K562 (cell line): ENCODE measurements at regions not wholly inside any gene's neighbourhood (a gene's known extent, or its start where the extent isn't known, plus 50 kb on each side); places are given as distances from the start of the nearest gene placed in this dataset.

Experiments
- ATAC-seq: fragments of 200-7000 bp; cut with Tn5 transposase; 3 replicates; pipeline ENCODE4 v1.9.1; 2020; ENCODE audit warnings: moderate library complexity
- BruUV-seq: library from RNA; stranded (reverse); fragments of 400-500 nt; replicated peaks from 2 replicates; lab custom pipeline; 2021; lab: Mats Ljungman, UMichigan
- CTCF ChIA-PET: fragments of 300-600 bp; formaldehyde crosslinking; extraction: SDS; loops from one replicate; lab custom pipeline; 2021; ENCODE audit warnings: low intra/inter-chr PET ratio; lab: Yijun Ruan, JAX
- POLR2A ChIA-PET: fragments of 300-600, 350-650 bp; sonication (Branson Sonifier 250); formaldehyde crosslinking; extraction: SDS; loops from one replicate; lab custom pipeline; 2021; ENCODE audit warnings: antibody characterized with exemption, inconsistent platforms; lab: Yijun Ruan, JAX
- DNase-seq, 4 experiments: peaks; one replicate each; pipeline versions ENCODE4 v3.0.0 to v3.0.0-alpha.2; 2011 to 2018; ENCODE audit warnings: low spot score in 3 of 4, mixed read lengths in 3 of 4; ENCODE audit errors: extremely low read depth in 1 of 4
- FAIRE-seq: peaks from 2 replicates; lab custom pipeline; 2011; peaks lifted over from hg19 to GRCh38; lab: Jason Lieb, UNC
- H2AFZ ChIP-seq: 2 replicates; pipeline ENCODE4 v1.6.0; 2011; ENCODE audit warnings: low read depth, low read length, control low read depth, inconsistent platforms
- H3K27ac ChIP-seq: fragments of 200-600 bp; 3 replicates; pipeline ENCODE4 v1.8.0; 2011; ENCODE audit warnings: low read depth, mild to moderate bottlenecking, control low read depth, inconsistent platforms, low read length, moderate library complexity, mixed read lengths; ENCODE audit errors: extremely low read depth
- H3K27me3 ChIP-seq, 2 experiments: fragments of 300-600 bp in 1 of 2; 2 replicates in 1 of 2; 3 replicates in 1 of 2; pipeline versions ENCODE4 v1.6.0 to v1.8.0; 2011; ENCODE audit warnings: inconsistent platforms in 2 of 2, low read length in 2 of 2, mild to moderate bottlenecking in 1 of 2, mixed read lengths in 1 of 2, moderate library complexity in 1 of 2; ENCODE audit not compliant: control insufficient read depth in 2 of 2, insufficient read depth in 2 of 2
- H3K36me3 ChIP-seq: fragments of 300-600 bp; 3 replicates; pipeline ENCODE4 v1.8.0; 2011; ENCODE audit warnings: mild to moderate bottlenecking, low read length, inconsistent platforms; ENCODE audit not compliant: control insufficient read depth, insufficient read depth
- H3K4me1 ChIP-seq, 2 experiments: fragments of 200-600 bp in 1 of 2; replicated peaks in 1 of 2; 2 replicates in 1 of 2; 3 replicates in 1 of 2; pipeline versions ENCODE4 v1.5.1 to v1.8.0; 2011; ENCODE audit warnings: inconsistent platforms in 2 of 2, low read length in 2 of 2, mild to moderate bottlenecking in 1 of 2, mixed read lengths in 1 of 2, moderate library complexity in 1 of 2; ENCODE audit not compliant: control insufficient read depth in 2 of 2, insufficient read depth in 2 of 2
- H3K4me2 ChIP-seq: 2 replicates; pipeline ENCODE4 v1.6.1; 2011; ENCODE audit warnings: low read length, control low read depth, inconsistent platforms, mixed read lengths; ENCODE audit not compliant: insufficient read depth
- H3K4me3 ChIP-seq: fragments of 200-600 bp; sonication (generic), shearing (Covaris generic); 2 replicates; pipeline ENCODE4 v1.5.1; 2016; ENCODE audit warnings: control low read depth, inconsistent platforms
- H3K79me2 ChIP-seq: fragments of 200-600 bp; 3 replicates; pipeline ENCODE4 v1.8.0; 2011; ENCODE audit warnings: low read length, inconsistent platforms; ENCODE audit not compliant: control insufficient read depth, insufficient read depth
- H3K9ac ChIP-seq, 2 experiments: 2 replicates each; pipeline versions ENCODE4 v1.6.0 to v1.6.1; 2011; ENCODE audit warnings: low read depth in 2 of 2, low read length in 2 of 2, control low read depth in 1 of 2, inconsistent platforms in 1 of 2, mild to moderate bottlenecking in 1 of 2, mixed read lengths in 1 of 2; ENCODE audit not compliant: insufficient read depth in 1 of 2
- H3K9me1 ChIP-seq: one replicate; pipeline ENCODE4 v1.6.0; 2011; ENCODE audit warnings: inconsistent platforms, mild to moderate bottlenecking, low read length, moderate library complexity; ENCODE audit not compliant: control insufficient read depth, insufficient read depth
- H3K9me3 ChIP-seq: replicated peaks from 2 replicates; pipeline ENCODE4 v1.5.1; 2011; ENCODE audit warnings: low read depth, low read length, inconsistent platforms; ENCODE audit not compliant: control insufficient read depth, insufficient read depth
- H4K20me1 ChIP-seq: replicated peaks from 2 replicates; pipeline ENCODE4 v1.6.1; 2011; ENCODE audit warnings: low read length, inconsistent platforms, mixed read lengths; ENCODE audit not compliant: control insufficient read depth, insufficient read depth
- AFF1 ChIP-seq, 2 experiments: fragments of 450-650 bp; IDR thresholded peaks; 2 replicates each; pipeline ENCODE4 v1.6.1; 2018; ENCODE audit warnings: mild to moderate bottlenecking in 2 of 2, low read depth in 1 of 2; ENCODE audit not compliant: partially characterized antibody in 2 of 2
- CBFB ChIP-seq: sonication (generic); formaldehyde crosslinking; IDR thresholded peaks from 2 replicates; pipeline ENCODE4 v1.4.0; 2020; ENCODE audit warnings: mild to moderate bottlenecking, missing genetic modification reagents
- IRF2 ChIP-seq: sonication (generic); formaldehyde crosslinking; IDR thresholded peaks from 2 replicates; pipeline ENCODE4 v1.8.1; 2022; ENCODE audit warnings: mild to moderate bottlenecking, missing genetic modification reagents
- MCM3 ChIP-seq: fragments of 450-650 bp; IDR thresholded peaks from 2 replicates; pipeline ENCODE4 v1.6.1; 2016
- NCOA2 ChIP-seq, 2 experiments: fragments of 450-650 bp; IDR thresholded peaks; 2 replicates each; pipeline ENCODE4 v1.6.1; 2018; ENCODE audit warnings: mild to moderate bottlenecking in 2 of 2, moderate library complexity in 1 of 2; ENCODE audit not compliant: partially characterized antibody in 2 of 2
- SIX5 ChIP-seq, 2 experiments: IDR thresholded peaks; 2 replicates each; pipeline ENCODE4 v1.6.1; 2011; ENCODE audit warnings: low read length in 2 of 2, borderline replicate concordance in 1 of 2, low read depth in 1 of 2, mild to moderate bottlenecking in 1 of 2, moderate library complexity in 1 of 2; ENCODE audit not compliant: insufficient read depth in 1 of 2
- YBX1 ChIP-seq: fragments of 450-650 bp; IDR thresholded peaks from 2 replicates; pipeline ENCODE4 v1.7.1; 2016; ENCODE audit warnings: mild to moderate bottlenecking
- ZNF436 ChIP-seq: fragments of 250-450, 450-650 bp; sonication (Bioruptor Pico); formaldehyde crosslinking; IDR thresholded peaks from 2 replicates; pipeline ENCODE4 v1.7.0; 2020; ENCODE audit warnings: mild to moderate bottlenecking
- WGBS: fragments of 100-300 bp; shearing (Covaris generic); methylation state at CpG from one replicate; pipeline ENCODE4 v1.1.6; 2016; ENCODE audit warnings: low coverage, mixed read lengths; ENCODE audit not compliant: insufficient coverage; ENCODE audit errors: missing lambda C conversion rate; 5-methylcytosine and 5-hydroxymethylcytosine counted together
- in situ Hi-C: fragments of 300-500 bp; cut with MboI; formaldehyde crosslinking; loops from 4 replicates; pipeline ENCODE4 v1.15.0; 2018; ENCODE audit warnings: inconsistent platforms, mixed read lengths
- intact Hi-C: fragments of 100-400 bp; cut with micrococcal nuclease; formaldehyde crosslinking; loops from 2 replicates; pipeline ENCODE4 v1.14.2; 2022
- TF ChIP-seq, protein P1 (sequence below): sonication (generic); IDR thresholded peaks from 2 replicates; pipeline ENCODE4 v1.6.1; 2016
- TF ChIP-seq, protein P2 (sequence below): fragments of 450-650 bp; IDR thresholded peaks from 2 replicates; pipeline ENCODE4 v1.6.1; 2016; ENCODE audit warnings: low read depth, mild to moderate bottlenecking, moderate library complexity

GRCh38 chr17:22469941-22470340 is 777.6 kb downstream of the KCNJ18 start:
- FAIRE-seq: no peak
- DNase-seq: no peak
- no peaks in the 10 kb centered on the region for H3K9me1 ChIP-seq
- no peak for ATAC-seq
- H3K4me2 ChIP-seq: no peak overlapping the region
- no peaks in the 10 kb centered on the region for H3K4me1 ChIP-seq
- H3K9ac ChIP-seq: no peak overlapping the region
- H3K9me3 ChIP-seq: no peaks in the 10 kb centered on the region
- 0% methylated on average over 4 of the region's 4 CpGs for WGBS
- no peaks in the 10 kb centered on the region for H4K20me1 ChIP-seq
- intact Hi-C loops (no loop called here), in situ Hi-C loops (loop anchor here (10.0 kb wide), 1 partner anchor 1685 kb away; no protein-coding TSS in a partner anchor)
- no peak overlapping the region for H3K4me3 ChIP-seq
- H3K27me3 ChIP-seq: no peaks in the 10 kb centered on the region
- ChIA-PET POLR2A (no interaction called here), CTCF (no interaction called here)
- no TSS peak for BruUV-seq
- no peak overlapping the region for H3K27ac ChIP-seq
- H3K79me2 ChIP-seq: no peaks in the 10 kb centered on the region
- H3K36me3 ChIP-seq: no peaks in the 10 kb centered on the region
- no peak overlapping the region for H2AFZ ChIP-seq
- no peak for TF ChIP-seq MCM3
- no peak for TF ChIP-seq YBX1
- no peak for TF ChIP-seq CBFB (CRISPR knock-in tag)
- TF ChIP-seq ZNF436: no peak
- no peak for TF ChIP-seq SIX5 (IDR thresholded peaks at IDR 0.05; ENCODE audit: borderline replicate concordance in 1 of 2, insufficient read depth in 1 of 2, low read depth in 1 of 2, low read length in 2 of 2)
- TF ChIP-seq, protein P1, sequence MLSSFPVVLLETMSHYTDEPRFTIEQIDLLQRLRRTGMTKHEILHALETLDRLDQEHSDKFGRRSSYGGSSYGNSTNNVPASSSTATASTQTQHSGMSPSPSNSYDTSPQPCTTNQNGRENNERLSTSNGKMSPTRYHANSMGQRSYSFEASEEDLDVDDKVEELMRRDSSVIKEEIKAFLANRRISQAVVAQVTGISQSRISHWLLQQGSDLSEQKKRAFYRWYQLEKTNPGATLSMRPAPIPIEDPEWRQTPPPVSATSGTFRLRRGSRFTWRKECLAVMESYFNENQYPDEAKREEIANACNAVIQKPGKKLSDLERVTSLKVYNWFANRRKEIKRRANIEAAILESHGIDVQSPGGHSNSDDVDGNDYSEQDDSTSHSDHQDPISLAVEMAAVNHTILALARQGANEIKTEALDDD: no peak
- no peak for TF ChIP-seq IRF2
- TF ChIP-seq, protein P2, sequence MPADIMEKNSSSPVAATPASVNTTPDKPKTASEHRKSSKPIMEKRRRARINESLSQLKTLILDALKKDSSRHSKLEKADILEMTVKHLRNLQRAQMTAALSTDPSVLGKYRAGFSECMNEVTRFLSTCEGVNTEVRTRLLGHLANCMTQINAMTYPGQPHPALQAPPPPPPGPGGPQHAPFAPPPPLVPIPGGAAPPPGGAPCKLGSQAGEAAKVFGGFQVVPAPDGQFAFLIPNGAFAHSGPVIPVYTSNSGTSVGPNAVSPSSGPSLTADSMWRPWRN: no peak
- TF ChIP-seq NCOA2 (IDR thresholded peaks at IDR 0.05; ENCODE audit: partially characterized antibody in 2 of 2): no peak
- TF ChIP-seq AFF1 (IDR thresholded peaks at IDR 0.05; ENCODE audit: low read depth in 1 of 2, partially characterized antibody in 2 of 2): no peak
